COLO829 (cell line): ENCODE measurements at regions not wholly inside any gene's neighbourhood (a gene's known extent, or its start where the extent isn't known, plus 50 kb on each side); places are given as distances from the start of the nearest gene placed in this dataset.
"Not testable (repeated sequence)": the region's sequence is repeated elsewhere in the genome, so short reads cannot be mapped to it uniquely, and the experiment has no call there.

Experiments
- DNase-seq: peaks from one replicate; pipeline ENCODE4 v3.0.0; 2012; ENCODE audit warnings: low spot score

DNA sequence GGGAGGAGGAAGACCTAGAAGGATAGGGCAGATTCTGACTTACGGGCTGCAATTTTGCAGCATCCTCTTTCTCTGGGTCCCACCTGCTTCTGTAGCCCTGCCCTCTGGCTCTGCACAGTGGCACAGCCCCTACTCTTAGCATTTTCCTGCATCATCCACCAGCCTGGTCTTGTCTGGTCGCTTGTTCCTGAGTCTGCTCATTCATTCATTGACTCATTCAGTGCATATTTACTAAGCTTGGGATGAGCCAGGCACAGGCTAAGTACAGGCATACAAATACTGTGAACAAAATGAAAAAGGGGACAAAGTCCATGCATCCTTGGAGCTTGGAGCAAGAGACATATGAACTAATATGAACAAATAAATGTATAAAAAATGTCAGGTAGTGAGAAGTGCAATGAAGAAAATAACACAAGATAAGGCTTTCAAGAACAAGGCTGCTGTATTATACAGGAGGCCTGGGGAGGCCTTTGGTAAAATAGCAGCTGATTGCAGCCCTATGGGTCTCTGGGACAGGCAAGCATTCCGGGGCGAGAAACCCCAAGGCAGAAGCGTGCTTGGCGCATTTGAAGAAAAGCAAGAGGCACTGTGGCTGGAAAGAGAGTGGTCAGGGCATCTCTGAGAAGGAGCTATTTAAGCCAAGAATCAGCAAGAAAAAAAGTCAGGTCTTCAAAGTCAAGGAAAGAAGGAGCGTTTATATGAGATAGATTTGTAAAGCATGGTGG, 108.0 kb upstream of the ALX4 start:
- DNase-seq, result no peak

DNA sequence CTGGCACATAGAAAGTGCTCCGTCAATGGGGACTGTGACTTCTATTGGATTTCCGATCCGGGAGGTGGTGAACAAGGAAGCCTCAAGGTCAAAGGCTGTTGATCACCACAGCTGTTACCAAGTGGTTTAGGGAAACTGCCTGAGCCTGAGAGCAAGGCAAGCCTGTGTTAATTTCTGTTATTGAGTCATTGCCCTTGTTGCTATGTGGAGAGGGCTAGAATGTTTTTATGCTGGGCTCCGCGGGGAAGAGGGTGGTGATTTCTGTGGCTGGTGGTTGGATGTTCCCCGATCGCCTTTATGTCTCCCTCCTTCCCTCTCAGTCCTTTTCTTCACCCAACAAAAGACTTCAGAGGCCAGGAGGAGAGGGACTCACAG, 108.5 kb upstream of the ALX4 start:
- DNase-seq, result no peak

DNA sequence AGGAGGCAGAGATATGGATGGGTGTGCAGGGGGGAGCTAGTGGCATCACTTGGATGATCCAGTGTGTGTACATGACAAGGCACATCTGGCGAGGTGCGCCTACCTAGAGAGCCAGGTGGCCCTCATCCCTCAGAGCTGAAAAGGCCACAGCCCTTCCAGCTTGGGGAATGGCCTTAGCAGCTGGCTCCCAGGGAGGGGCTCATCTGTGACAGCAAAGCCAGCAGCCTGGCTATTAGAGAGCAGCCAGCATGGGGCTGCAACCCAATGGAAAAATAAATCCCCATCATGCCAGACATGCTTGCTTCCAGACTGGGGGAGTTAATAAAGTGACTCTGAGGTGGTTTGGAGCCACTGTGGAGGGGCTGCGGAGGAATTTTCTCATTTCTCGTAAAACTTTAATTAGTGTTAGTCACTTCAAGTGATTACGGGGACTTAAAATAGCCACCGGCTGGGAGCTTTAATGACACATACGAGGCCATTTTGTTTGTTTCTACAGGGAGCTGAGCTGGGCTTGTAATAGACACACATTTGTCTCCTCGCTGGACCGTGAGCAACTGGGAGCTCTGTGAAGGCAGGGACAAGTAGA, 111.2 kb upstream of the ALX4 start:
- no peak for DNase-seq

GRCh38 chr11:44423289-44423688, 113.3 kb upstream of the ALX4 start:
- DNase-seq, result no peak

DNA sequence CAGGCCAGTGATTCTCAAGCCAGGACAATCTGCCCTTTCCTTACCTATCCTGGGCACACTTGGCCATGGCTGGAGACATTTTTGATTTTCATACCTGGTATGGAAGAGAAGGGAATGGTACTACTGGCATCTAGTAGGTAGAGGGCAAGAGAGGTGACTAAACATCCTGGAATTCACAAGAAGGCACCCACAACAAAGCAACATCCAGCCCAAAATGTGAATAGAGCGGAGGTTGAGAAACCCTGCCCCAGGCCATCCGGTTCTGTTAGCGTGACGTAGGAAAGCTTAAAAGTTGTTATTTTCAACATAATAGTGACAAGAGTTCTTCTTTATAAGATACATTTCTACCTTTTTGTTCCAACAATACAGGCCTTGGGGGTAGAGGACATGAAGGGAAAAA, 114.9 kb upstream of the ALX4 start:
- no peak for DNase-seq

DNA sequence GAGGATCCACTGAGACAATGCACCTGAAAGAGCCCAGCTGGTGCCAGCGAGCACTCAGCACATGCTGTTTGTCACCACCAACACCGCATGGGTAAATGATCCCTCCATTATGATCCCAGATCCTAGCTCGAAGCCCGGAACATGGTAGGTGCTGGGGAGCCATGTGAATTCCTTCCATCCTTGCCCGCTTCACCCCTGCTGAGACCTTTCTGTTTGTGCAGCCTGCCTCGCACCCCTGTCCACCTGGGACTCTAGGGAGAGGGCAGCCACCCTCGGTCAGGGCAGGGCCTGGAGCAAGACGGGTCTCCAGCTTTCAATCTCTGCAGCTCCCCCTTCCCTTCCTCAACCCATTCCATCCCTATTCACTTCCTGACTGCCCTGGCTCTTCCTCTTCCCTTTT, 116.2 kb upstream of the ALX4 start:
- DNase-seq, result no peak

DNA sequence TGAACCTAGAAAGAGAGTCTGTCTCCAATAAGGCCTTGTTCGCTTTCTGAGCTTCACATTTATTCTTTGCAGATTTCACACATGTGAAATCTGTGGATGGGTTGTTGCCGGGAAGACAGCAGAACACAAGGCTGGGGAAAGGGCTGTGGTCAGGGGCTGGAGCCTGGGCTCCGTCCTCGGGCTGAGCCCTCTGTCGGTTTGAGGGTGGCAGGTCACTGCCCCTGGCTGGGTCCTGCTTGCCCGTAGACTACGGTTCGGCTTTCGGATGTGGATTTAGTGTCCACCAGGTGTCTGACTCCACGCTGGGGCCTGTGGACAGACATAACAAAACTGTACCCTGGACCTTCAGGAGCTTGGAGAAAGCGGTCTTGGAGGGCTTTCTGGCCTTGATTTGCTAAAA, 117.0 kb upstream of the ALX4 start:
- DNase-seq, result no peak

DNA sequence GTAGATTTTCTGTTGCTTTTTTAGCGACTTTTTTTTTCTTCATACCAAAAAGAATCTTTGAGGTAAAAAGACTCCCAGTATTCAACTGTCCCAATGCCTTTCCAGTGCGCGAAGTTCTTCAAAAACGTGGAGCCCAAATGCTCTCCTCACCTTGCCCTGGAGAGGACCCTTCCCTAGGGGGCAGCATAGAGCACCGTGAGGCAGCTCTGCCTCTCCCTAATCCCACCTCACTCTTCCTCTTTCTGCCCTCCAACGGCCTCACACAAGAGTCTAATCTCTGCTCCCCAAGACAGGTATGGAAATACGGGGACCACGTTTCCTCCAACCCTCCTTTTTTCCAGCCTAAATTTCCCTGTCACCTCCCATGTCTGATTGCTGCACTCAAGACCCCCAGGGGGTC, 117.5 kb upstream of the ALX4 start:
- DNase-seq, result no peak

GRCh38 chr11:44430140-44430539, 120.2 kb upstream of the ALX4 start:
- no peak for DNase-seq

DNA sequence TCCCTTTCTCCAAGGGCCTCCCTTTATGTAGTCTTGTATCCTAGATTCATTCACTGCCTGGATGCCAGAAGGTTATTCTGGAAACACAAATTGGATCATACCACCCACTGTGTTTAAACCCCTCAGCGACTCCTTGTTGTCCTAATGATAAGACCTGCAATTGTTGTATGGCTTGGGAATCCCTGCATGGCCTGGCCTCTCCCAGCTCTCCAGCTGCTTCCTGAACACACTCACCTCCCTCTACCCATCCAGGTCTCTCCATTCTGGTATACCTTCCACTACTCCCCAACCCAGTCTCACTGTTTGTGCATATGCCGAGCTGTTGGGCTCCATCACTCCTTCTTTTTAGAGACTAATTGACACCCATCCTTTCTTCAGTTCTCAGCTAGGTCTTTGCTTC, 124.3 kb upstream of the ALX4 start:
- DNase-seq, result no peak

GRCh38 chr11:44437122-44437521, 127.2 kb upstream of the ALX4 start:
- no peak for DNase-seq

GRCh38 chr11:44442893-44443673, 122.4 kb upstream of the CD82 start:
- DNase-seq, result not testable (repeated sequence)

DNA sequence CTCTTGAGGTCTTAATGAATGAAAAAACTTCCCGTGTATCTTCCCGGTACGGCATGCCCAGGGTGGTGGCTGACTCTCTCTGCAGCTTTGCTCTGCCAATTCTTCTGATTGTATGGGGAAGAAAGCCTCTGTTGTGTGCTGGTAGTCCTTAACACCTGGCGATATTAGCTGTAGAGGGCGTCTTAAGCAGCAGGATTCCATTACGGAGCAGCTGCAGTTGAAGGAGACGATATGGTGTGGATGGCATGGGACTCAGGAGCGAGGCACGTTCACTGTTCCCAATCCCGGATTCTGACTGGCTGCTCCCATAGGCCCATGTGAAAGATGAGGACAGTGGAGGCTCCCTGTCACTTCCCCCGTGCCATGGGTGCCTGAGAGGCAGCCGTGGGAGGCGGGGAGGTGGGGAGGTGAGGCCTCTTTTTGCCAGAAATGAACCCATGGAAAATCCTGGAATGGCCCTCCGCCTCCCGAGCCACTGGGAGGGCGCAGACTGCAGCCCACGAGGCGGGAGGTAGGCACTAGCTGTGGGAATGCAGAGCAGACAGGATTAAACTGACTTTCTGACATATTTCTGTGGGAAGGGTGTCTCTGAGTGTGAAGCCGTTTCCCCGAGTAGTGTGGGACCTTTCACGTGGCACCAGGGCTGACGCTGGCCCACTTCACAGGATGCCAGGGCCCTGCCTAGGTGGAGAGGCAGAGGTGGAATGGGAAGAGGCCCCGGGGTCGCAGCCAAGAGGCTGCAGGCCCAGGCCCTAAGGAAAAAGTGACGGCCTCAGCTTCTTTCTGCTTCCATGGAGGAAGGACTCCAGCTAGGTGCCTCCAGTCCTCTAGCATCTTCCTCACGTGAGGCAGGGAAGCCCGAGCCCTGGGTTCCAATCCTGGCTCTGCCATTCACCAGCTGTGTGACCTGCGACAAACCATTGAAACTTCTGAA, 121.4 kb upstream of the CD82 start:
- no peak for DNase-seq

DNA sequence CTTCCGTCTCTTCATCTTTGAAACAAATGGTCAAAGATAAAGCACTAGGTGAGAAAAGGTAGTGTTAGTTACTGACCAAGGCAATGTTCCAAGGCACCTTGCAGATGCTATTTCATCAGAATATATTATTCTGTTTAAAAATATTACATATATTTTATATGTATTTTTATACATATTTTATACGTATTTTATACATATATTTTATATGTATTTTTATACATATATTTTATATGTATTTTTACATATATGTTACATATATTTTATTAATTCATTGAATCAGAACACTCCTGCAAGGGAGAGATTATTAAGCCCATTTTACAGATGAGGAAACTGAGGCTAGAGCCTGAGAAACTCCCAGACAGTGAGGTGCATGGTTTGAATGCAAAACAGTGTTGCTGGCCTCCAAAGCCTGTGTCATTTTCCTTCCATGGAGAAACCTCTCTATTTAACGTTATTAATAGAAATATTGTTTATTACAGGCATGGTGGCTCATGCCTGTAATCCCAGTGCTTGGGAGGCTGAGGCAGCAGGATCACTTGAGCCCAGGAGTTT, 120.6 kb upstream of the CD82 start:
- no peak for DNase-seq

- DNase-seq, result no peak
Measured at GRCh38 chr11:44445500-44446365, 119.7 kb upstream of the CD82 start.

GRCh38 chr11:44446366-44446762, 119.1 kb upstream of the CD82 start:
- no peak for DNase-seq

DNA sequence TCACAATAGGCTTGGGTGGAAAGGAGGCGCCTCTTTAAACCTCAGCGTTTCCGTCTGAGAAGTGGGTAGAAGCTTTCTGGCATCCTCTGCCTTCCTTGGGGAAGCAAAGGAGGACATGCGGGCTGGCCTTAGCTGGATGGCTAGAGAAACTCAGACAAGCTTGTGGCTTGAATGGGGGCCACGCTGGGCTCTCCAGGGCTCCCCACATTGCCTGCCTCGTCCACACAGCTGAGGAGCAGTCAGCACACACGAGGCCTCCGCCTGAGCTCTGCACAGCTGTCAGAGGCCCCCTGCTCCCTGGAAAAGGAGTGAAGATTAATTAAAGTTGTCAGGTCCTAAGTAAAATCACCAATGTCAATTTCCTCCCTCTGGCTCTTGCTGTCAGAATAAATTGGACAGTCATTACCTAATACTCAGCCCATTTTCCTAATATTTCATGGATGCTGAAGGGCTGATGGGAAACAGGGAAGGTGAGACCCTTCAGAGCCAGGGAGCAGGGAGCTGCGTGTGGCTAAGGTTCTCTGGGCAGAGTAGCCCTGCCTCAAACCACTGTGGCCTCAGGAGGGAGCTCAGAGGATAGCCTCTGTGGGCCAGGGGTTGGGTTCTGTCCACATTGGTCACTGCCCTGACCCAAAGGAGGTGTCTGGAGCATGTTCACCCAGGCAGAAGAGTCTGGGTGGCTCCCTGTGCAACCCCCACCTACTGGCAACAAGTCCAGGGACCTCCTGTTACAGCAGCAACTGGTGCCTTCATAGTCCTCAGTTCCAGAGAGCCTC, 118.3 kb upstream of the CD82 start:
- no peak for DNase-seq

GRCh38 chr11:44450295-44450932, 115.0 kb upstream of the CD82 start:
- no peak for DNase-seq

DNA sequence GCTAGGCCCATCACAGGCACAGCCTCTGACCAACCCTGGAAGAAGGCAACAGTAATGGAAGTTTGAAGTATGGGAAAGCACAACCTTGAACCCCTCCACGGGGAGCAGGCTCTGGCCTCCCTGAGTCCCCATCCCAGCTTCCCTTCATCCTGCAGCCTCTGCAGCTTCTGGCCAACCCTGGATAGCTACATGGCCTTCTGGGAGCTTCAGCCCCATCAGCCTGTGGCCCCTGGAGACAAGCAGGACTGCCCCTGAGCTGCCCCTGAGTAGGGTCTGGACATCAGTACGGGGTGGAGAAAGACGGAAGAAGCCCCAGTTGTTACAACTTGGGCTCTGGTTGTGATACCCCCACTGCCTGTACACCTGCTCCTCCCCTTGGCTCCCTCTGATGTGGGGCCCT, 113.8 kb upstream of the CD82 start:
- DNase-seq, result no peak
